IMR-90 (cell line): ENCODE measurements at regions not wholly inside any gene's neighbourhood (a gene's known extent, or its start where the extent isn't known, plus 50 kb on each side); places are given as distances from the start of the nearest gene placed in this dataset.

ENCODE experiments used
- ATAC-seq: fragments of 200-7000 bp; cut with Tn5 transposase; 2 replicates; pipeline ENCODE4 v1.9.1; 2020; ENCODE audit warnings: low read depth, mild to moderate bottlenecking, moderate library complexity
- BruUV-seq: library from RNA; stranded (reverse); fragments of 400-500 nt; replicated peaks from 2 replicates; lab custom pipeline; 2021; lab: Mats Ljungman, UMichigan
- CTCF ChIA-PET: fragments of 300-600 bp; formaldehyde crosslinking; extraction: SDS; loops from one replicate; lab custom pipeline; 2021; ENCODE audit warnings: antibody characterized with exemption; lab: Yijun Ruan, JAX
- POLR2A ChIA-PET: fragments of 300-600 bp; sonication (Branson Sonifier 250); formaldehyde crosslinking; loops from one replicate; lab custom pipeline; 2022; ENCODE audit warnings: antibody characterized with exemption; ENCODE audit not compliant: unreplicated experiment; lab: Charles Lee
- DNase-seq: peaks from one replicate; pipeline ENCODE4 v3.0.0; 2013
- H2AFZ ChIP-seq: replicated peaks from 2 replicates; pipeline ENCODE3; 2013; ENCODE audit warnings: low read length, mild to moderate bottlenecking; ENCODE audit not compliant: poor library complexity
- H2AK5ac ChIP-seq: 2 replicates; pipeline ENCODE4 v1.6.1; 2013; ENCODE audit warnings: low read depth, low read length, inconsistent platforms
- H2AK9ac ChIP-seq: replicated peaks from 2 replicates; pipeline ENCODE3; 2013; ENCODE audit warnings: mild to moderate bottlenecking, low read depth, low read length, moderate library complexity; ENCODE audit not compliant: poor library complexity
- H2BK120ac ChIP-seq: 2 replicates; pipeline ENCODE4 v1.6.1; 2013; ENCODE audit warnings: low read depth, low read length, inconsistent platforms
- H2BK15ac ChIP-seq: 3 replicates; pipeline ENCODE4 v1.6.1; 2013; ENCODE audit warnings: low read depth, low read length, inconsistent platforms
- H2BK20ac ChIP-seq: 2 replicates; pipeline ENCODE4 v1.6.1; 2013; ENCODE audit warnings: low read depth, mild to moderate bottlenecking, inconsistent platforms, low read length, moderate library complexity
- H2BK5ac ChIP-seq: 2 replicates; pipeline ENCODE4 v1.6.1; 2013; ENCODE audit warnings: mild to moderate bottlenecking, low read depth, low read length, inconsistent platforms; ENCODE audit not compliant: poor library complexity, severe bottlenecking
- H3K14ac ChIP-seq: replicated peaks from 2 replicates; pipeline ENCODE4 v1.6.1; 2013; ENCODE audit warnings: low read depth, low read length, inconsistent platforms
- H3K18ac ChIP-seq: 2 replicates; pipeline ENCODE4 v1.6.1; 2013; ENCODE audit warnings: low read depth, low read length, control low read depth
- H3K23ac ChIP-seq: 2 replicates; pipeline ENCODE4 v1.6.1; 2013; ENCODE audit warnings: low read depth, low read length, inconsistent platforms
- H3K27ac ChIP-seq: 2 replicates; pipeline ENCODE4 v1.5.1; 2013; ENCODE audit warnings: mild to moderate bottlenecking, control low read depth, low read length; ENCODE audit not compliant: insufficient read depth
- H3K27me3 ChIP-seq: 2 replicates; pipeline ENCODE4 v1.6.1; 2013; ENCODE audit warnings: low read length; ENCODE audit not compliant: control insufficient read depth, insufficient read depth
- H3K36me3 ChIP-seq: 2 replicates; pipeline ENCODE4 v1.6.1; 2013; ENCODE audit warnings: low read length, mixed read lengths; ENCODE audit not compliant: control insufficient read depth, insufficient read depth
- H3K4ac ChIP-seq: 2 replicates; pipeline ENCODE4 v1.6.1; 2013; ENCODE audit warnings: low read depth, low read length, inconsistent platforms
- H3K4me1 ChIP-seq: 2 replicates; pipeline ENCODE4 v1.6.1; 2013; ENCODE audit warnings: low read length, mixed read lengths; ENCODE audit not compliant: control insufficient read depth, insufficient read depth
- H3K4me2 ChIP-seq: 2 replicates; pipeline ENCODE4 v1.6.1; 2013; ENCODE audit warnings: low read depth, mild to moderate bottlenecking, control low read depth, low read length, moderate library complexity
- H3K4me3 ChIP-seq: 2 replicates; pipeline ENCODE4 v1.5.1; 2013; ENCODE audit warnings: low read depth, mild to moderate bottlenecking, control low read depth, low read length, moderate library complexity; ENCODE audit not compliant: insufficient read depth
- H3K56ac ChIP-seq: 2 replicates; pipeline ENCODE4 v1.6.1; 2013; ENCODE audit warnings: low read length, inconsistent platforms; ENCODE audit not compliant: insufficient read depth; ENCODE audit errors: extremely low read depth
- H3K79me1 ChIP-seq, 2 experiments: 2 replicates each; pipeline ENCODE4 v1.6.1; 2013; ENCODE audit warnings: low read length in 2 of 2, inconsistent platforms in 1 of 2, low read depth in 1 of 2
- H3K9ac ChIP-seq: 2 replicates; pipeline ENCODE4 v1.6.1; 2013; ENCODE audit warnings: low read depth, low read length, control low read depth
- H3K9me1 ChIP-seq: 2 replicates; pipeline ENCODE4 v1.6.1; 2013; ENCODE audit warnings: low read length, inconsistent platforms; ENCODE audit not compliant: insufficient read depth
- H3K9me3 ChIP-seq: 2 replicates; pipeline ENCODE4 v1.6.1; 2013; ENCODE audit warnings: low read length; ENCODE audit not compliant: control insufficient read depth, insufficient read depth
- H4K20me1 ChIP-seq: 2 replicates; pipeline ENCODE4 v1.6.1; 2013; ENCODE audit warnings: low read length, inconsistent platforms; ENCODE audit not compliant: insufficient read depth
- H4K5ac ChIP-seq: 2 replicates; pipeline ENCODE4 v1.6.1; 2013; ENCODE audit warnings: mild to moderate bottlenecking, low read depth, low read length, control low read depth
- H4K8ac ChIP-seq, 2 experiments: 2 replicates each; pipeline ENCODE4 v1.6.1; 2013; ENCODE audit warnings: low read depth in 2 of 2, low read length in 2 of 2, control low read depth in 1 of 2, inconsistent platforms in 1 of 2
- H4K91ac ChIP-seq: 2 replicates; pipeline ENCODE4 v1.6.1; 2013; ENCODE audit warnings: low read depth, low read length, inconsistent platforms; ENCODE audit not compliant: insufficient read depth
- BHLHE40 ChIP-seq: fragments of 150-350 bp; IDR thresholded peaks from 2 replicates; pipeline ENCODE4 v1.6.1; 2016; ENCODE audit warnings: mild to moderate bottlenecking, low read depth, low read length
- CEBPB ChIP-seq: IDR thresholded peaks from 2 replicates; pipeline ENCODE4 v1.6.1; 2012; ENCODE audit warnings: low read depth, low read length, improper control_type of control experiment
- CHD1 ChIP-seq: IDR thresholded peaks from 2 replicates; pipeline ENCODE4 v1.6.1; 2012; ENCODE audit warnings: low read depth, low read length, improper control_type of control experiment
- MAFK ChIP-seq: IDR thresholded peaks from 2 replicates; pipeline ENCODE4 v1.6.1; 2012; ENCODE audit warnings: low read depth, low read length, improper control_type of control experiment
- MAZ ChIP-seq: IDR thresholded peaks from 2 replicates; pipeline ENCODE4 v1.6.1; 2012; ENCODE audit warnings: low read depth, mild to moderate bottlenecking, low read length, improper control_type of control experiment, moderate library complexity, borderline replicate concordance
- NFE2L2 ChIP-seq: fragments of 150-350 bp; IDR thresholded peaks from 2 replicates; pipeline ENCODE4 v1.6.1; 2016; ENCODE audit warnings: low read depth, mild to moderate bottlenecking, low read length
- POLR2A ChIP-seq: IDR thresholded peaks from 2 replicates; pipeline ENCODE4 v1.6.1; 2012; ENCODE audit warnings: mild to moderate bottlenecking, low read depth, low read length
- RAD21 ChIP-seq: IDR thresholded peaks from 2 replicates; pipeline ENCODE4 v1.6.1; 2012; ENCODE audit warnings: low read length, improper control_type of control experiment
- RCOR1 ChIP-seq: IDR thresholded peaks from 2 replicates; pipeline ENCODE4 v1.6.1; 2012; ENCODE audit warnings: mild to moderate bottlenecking, low read length, improper control_type of control experiment; ENCODE audit not compliant: insufficient replicate concordance
- RFX5 ChIP-seq: IDR thresholded peaks from 2 replicates; pipeline ENCODE4 v1.8.0; 2012; ENCODE audit warnings: low read depth, mild to moderate bottlenecking, low read length, moderate library complexity
- SMC3 ChIP-seq: fragments of 150-350 bp; IDR thresholded peaks from 2 replicates; pipeline ENCODE4 v1.6.1; 2016; ENCODE audit warnings: low read depth, mild to moderate bottlenecking, antibody characterized with exemption, low read length, moderate library complexity
- WGBS, 2 experiments: methylation state at CpG; one replicate each; pipeline versions ENCODE4 v1.1.5 to v1.1.7; 2013; ENCODE audit warnings: missing lambda C conversion rate in 2 of 2; ENCODE audit not compliant: insufficient read length in 1 of 2; ENCODE audit errors: extremely low coverage in 2 of 2; 5-methylcytosine and 5-hydroxymethylcytosine counted together
- dilution Hi-C: fragments of 300-500 bp; cut with HindIII; formaldehyde crosslinking; loops from one replicate; pipeline ENCODE4 v1.14.3; 2018; ENCODE audit warnings: low sequenced_read_pairs; ENCODE audit not compliant: unreplicated experiment
- in situ Hi-C: fragments of 300-500 bp; cut with MboI; formaldehyde crosslinking; loops from 3 replicates; pipeline ENCODE4 v1.14.3; 2019; ENCODE audit warnings: low sequenced_read_pairs, inconsistent platforms, mixed read lengths
- intact Hi-C: fragments of 100-400 bp; cut with micrococcal nuclease; formaldehyde crosslinking; loops from 2 replicates; pipeline ENCODE4 v1.10.0; 2022
- TF ChIP-seq, protein P1 (sequence below): fragments of 150-350 bp; IDR thresholded peaks from 2 replicates; pipeline ENCODE4 v1.6.1; 2016; ENCODE audit warnings: low read depth, mild to moderate bottlenecking, low read length, moderate library complexity, borderline replicate concordance
- TF ChIP-seq, protein P2 (sequence below): fragments of 150-350 bp; IDR thresholded peaks from 2 replicates; pipeline ENCODE4 v1.6.1; 2017; ENCODE audit warnings: mild to moderate bottlenecking, antibody characterized with exemption, low read length, low read depth

DNA sequence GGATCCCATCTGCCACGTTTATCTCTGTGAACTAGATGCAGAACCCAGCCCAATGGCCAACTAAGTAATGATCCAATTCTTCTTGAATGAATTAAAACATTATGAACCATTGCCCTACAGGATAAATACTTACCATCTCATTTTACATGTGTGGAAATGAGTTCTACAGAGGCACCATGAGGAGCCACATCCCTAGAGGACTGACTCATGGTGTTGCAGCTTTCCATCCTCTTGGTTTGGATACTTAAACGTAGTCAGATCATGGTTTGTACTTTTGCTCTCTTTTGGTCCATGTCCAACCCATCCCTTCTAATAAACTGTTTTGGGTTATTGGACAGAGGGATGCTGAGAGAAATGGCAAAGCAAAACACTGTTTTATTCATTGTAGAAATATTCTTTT lies 484.8 kb downstream of the EBF1 start:
- H3K9ac ChIP-seq, result no peak overlapping the region
- no peak overlapping the region for H2AK5ac ChIP-seq
- H3K56ac ChIP-seq, result no peak overlapping the region
- no peak overlapping the region for H3K18ac ChIP-seq
- intact Hi-C loops (no loop called here), dilution Hi-C loops (no loop called here), in situ Hi-C loops (no loop called here)
- no peak overlapping the region for H2BK15ac ChIP-seq
- no peaks in the 10 kb centered on the region for H3K79me1 ChIP-seq
- no peaks in the 10 kb centered on the region for H3K9me1 ChIP-seq
- BruUV-seq, result no TSS peak
- no peak overlapping the region for H2BK120ac ChIP-seq
- ATAC-seq, result no peak
- ChIA-PET CTCF (no interaction called here), POLR2A (no interaction called here)
- TF ChIP-seq RAD21, result no peak
- no peak for TF ChIP-seq SMC3
- no peak for TF ChIP-seq POLR2A
- no peak for TF ChIP-seq MAZ
- TF ChIP-seq NFE2L2, result no peak
- no peak for TF ChIP-seq RCOR1
- no peak for TF ChIP-seq BHLHE40
- TF ChIP-seq, protein P1, sequence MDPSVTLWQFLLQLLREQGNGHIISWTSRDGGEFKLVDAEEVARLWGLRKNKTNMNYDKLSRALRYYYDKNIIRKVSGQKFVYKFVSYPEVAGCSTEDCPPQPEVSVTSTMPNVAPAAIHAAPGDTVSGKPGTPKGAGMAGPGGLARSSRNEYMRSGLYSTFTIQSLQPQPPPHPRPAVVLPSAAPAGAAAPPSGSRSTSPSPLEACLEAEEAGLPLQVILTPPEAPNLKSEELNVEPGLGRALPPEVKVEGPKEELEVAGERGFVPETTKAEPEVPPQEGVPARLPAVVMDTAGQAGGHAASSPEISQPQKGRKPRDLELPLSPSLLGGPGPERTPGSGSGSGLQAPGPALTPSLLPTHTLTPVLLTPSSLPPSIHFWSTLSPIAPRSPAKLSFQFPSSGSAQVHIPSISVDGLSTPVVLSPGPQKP, result no peak
- no peak for TF ChIP-seq CEBPB
- no peak for TF ChIP-seq RFX5
- no peak for TF ChIP-seq MAFK
- TF ChIP-seq CHD1, result no peak
- TF ChIP-seq, protein P2, sequence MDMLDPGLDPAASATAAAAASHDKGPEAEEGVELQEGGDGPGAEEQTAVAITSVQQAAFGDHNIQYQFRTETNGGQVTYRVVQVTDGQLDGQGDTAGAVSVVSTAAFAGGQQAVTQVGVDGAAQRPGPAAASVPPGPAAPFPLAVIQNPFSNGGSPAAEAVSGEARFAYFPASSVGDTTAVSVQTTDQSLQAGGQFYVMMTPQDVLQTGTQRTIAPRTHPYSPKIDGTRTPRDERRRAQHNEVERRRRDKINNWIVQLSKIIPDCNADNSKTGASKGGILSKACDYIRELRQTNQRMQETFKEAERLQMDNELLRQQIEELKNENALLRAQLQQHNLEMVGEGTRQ, result no peak
- no peak overlapping the region for H3K14ac ChIP-seq
- no CpG with 5 or more reads among the region's 2 CpGs for WGBS, 2 experiments
- no peak overlapping the region for H4K8ac ChIP-seq
- H3K36me3 ChIP-seq, result no peaks in the 10 kb centered on the region
- H2BK5ac ChIP-seq, result no peak overlapping the region
- no peak for DNase-seq
- H3K4me2 ChIP-seq, result no peak overlapping the region
- no peak overlapping the region for H4K91ac ChIP-seq
- H2AK9ac ChIP-seq, result no peak overlapping the region
- H3K23ac ChIP-seq, result no peak overlapping the region
- no peak overlapping the region for H2AFZ ChIP-seq
- no peaks in the 10 kb centered on the region for H4K20me1 ChIP-seq
- H3K4me1 ChIP-seq, result no peaks in the 10 kb centered on the region
- H3K27ac ChIP-seq, result no peak overlapping the region
- H3K27me3 ChIP-seq, result no peaks in the 10 kb centered on the region
- H4K5ac ChIP-seq, result no peak overlapping the region
- H3K4me3 ChIP-seq, result no peak overlapping the region
- H3K9me3 ChIP-seq, result no peaks in the 10 kb centered on the region
- no peak overlapping the region for H3K4ac ChIP-seq
- H2BK20ac ChIP-seq, result no peak overlapping the region
